ENCODE measurements at regions not wholly inside any gene's neighbourhood (a gene's known extent, or its start where the extent isn't known, plus 50 kb on each side); places are given as distances from the start of the nearest gene placed in this dataset.
"Not testable (repeated sequence)": the region's sequence is repeated elsewhere in the genome, so short reads cannot be mapped to it uniquely, and the experiment has no call there.

DNA sequence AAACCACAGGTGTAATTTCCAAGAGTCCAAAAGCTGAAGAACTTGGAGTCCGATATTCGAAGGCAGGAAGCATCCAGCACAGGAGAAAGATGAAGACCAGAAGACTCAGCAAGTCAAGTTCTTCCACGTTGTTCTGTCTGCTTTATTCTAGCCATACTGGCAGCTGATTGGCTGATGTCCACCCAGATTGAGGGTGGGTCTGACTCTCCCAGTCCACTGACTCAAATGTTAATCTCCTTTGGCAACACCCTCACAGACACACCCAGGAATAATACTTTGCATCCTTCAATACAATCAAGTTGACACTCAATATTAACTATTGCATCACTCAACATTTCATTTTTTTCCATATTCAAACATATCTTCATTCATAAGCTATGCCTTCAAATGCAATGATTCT lies 99.5 kb downstream of the SLC25A46 start:
- TF ChIP-seq, protein P1, sequence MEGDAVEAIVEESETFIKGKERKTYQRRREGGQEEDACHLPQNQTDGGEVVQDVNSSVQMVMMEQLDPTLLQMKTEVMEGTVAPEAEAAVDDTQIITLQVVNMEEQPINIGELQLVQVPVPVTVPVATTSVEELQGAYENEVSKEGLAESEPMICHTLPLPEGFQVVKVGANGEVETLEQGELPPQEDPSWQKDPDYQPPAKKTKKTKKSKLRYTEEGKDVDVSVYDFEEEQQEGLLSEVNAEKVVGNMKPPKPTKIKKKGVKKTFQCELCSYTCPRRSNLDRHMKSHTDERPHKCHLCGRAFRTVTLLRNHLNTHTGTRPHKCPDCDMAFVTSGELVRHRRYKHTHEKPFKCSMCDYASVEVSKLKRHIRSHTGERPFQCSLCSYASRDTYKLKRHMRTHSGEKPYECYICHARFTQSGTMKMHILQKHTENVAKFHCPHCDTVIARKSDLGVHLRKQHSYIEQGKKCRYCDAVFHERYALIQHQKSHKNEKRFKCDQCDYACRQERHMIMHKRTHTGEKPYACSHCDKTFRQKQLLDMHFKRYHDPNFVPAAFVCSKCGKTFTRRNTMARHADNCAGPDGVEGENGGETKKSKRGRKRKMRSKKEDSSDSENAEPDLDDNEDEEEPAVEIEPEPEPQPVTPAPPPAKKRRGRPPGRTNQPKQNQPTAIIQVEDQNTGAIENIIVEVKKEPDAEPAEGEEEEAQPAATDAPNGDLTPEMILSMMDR (conservative IDR thresholded peaks at IDR 0.05; ENCODE audit: low read depth, low read length): not testable (repeated sequence)
- TF ChIP-seq EZH2phosphoT487 (IDR thresholded peaks at IDR 0.05; ENCODE audit: borderline replicate concordance, low read length); EZH2 (IDR thresholded peaks at IDR 0.05; ENCODE audit: low read length, unreplicated experiment): not testable (repeated sequence)
